GM12873 (cell line): ENCODE measurements at regions not wholly inside any gene's neighbourhood (a gene's known extent, or its start where the extent isn't known, plus 50 kb on each side); places are given as distances from the start of the nearest gene placed in this dataset.
A peak's percentile ranks its signal among the peaks of the same experiment; 100 is the strongest.

Experiments used
- CTCF ChIP-seq: IDR thresholded peaks from 2 replicates; pipeline ENCODE4 v1.5.1; 2012; ENCODE audit warnings: low read depth, mild to moderate bottlenecking, moderate library complexity, low read length, control low read depth; ENCODE audit not compliant: insufficient read depth; ENCODE audit errors: missing control alignments

- TF ChIP-seq CTCF = no peak
These were observed 80.6 kb downstream of the MFSD1 start for GRCh38 chr3:158882445-158882844.

GRCh38 chr3:158896729-158897128, 94.9 kb downstream of the MFSD1 start:
- TF ChIP-seq CTCF = no peak

GRCh38 chr3:158906749-158907148, 104.9 kb downstream of the MFSD1 start:
- no peak for TF ChIP-seq CTCF

- TF ChIP-seq CTCF = no peak
These were observed 106.4 kb downstream of the MFSD1 start for GRCh38 chr3:158908187-158908734.

- no peak for TF ChIP-seq CTCF
These were observed 108.0 kb downstream of the MFSD1 start for GRCh38 chr3:158909870-158910269.

GRCh38 chr3:158911586-158911985, 109.7 kb downstream of the MFSD1 start:
- TF ChIP-seq CTCF = no peak

- peak; percentile 22 for TF ChIP-seq CTCF
These were observed 110.3 kb downstream of the MFSD1 start for GRCh38 chr3:158912188-158912587.

GRCh38 chr3:158912621-158913020, 110.8 kb downstream of the MFSD1 start:
- no peak for TF ChIP-seq CTCF
